Neuronal stem cell (in vitro differentiated cells): ENCODE measurements at regions not wholly inside any gene's neighbourhood (a gene's known extent, or its start where the extent isn't known, plus 50 kb on each side); places are given as distances from the start of the nearest gene placed in this dataset.

Source experiments
- DNase-seq: peaks from one replicate; pipeline ENCODE4 v3.0.0-alpha.2; 2013; ENCODE audit warnings: low spot score
- H2AFZ ChIP-seq: one replicate; pipeline ENCODE4 v1.6.1; 2013; ENCODE audit warnings: mild to moderate bottlenecking, low read length, inconsistent platforms
- H2AK5ac ChIP-seq: 2 replicates; pipeline ENCODE4 v1.6.1; 2013; ENCODE audit warnings: low read depth, mild to moderate bottlenecking, inconsistent platforms, low read length, moderate library complexity, mixed read lengths
- H2BK120ac ChIP-seq: 2 replicates; pipeline ENCODE4 v1.6.1; 2013; ENCODE audit warnings: low read depth, mild to moderate bottlenecking, inconsistent platforms, low read length, moderate library complexity, mixed read lengths
- H2BK12ac ChIP-seq: one replicate; pipeline ENCODE4 v1.6.1; 2013; ENCODE audit warnings: low read length, inconsistent platforms
- H2BK15ac ChIP-seq: 2 replicates; pipeline ENCODE4 v1.6.1; 2013; ENCODE audit warnings: mild to moderate bottlenecking, low read length, inconsistent platforms, mixed read lengths
- H2BK5ac ChIP-seq: one replicate; pipeline ENCODE4 v1.6.1; 2013; ENCODE audit warnings: inconsistent platforms, mild to moderate bottlenecking, low read length, moderate library complexity
- H3K14ac ChIP-seq: one replicate; pipeline ENCODE4 v1.6.1; 2013; ENCODE audit warnings: low read length, inconsistent platforms
- H3K18ac ChIP-seq: 2 replicates; pipeline ENCODE4 v1.6.1; 2013; ENCODE audit warnings: low read length, inconsistent platforms
- H3K23ac ChIP-seq: 2 replicates; pipeline ENCODE4 v1.6.1; 2013; ENCODE audit warnings: low read depth, mild to moderate bottlenecking, mixed read lengths, low read length, inconsistent platforms; ENCODE audit not compliant: poor library complexity
- H3K27ac ChIP-seq: replicated peaks from 3 replicates; pipeline ENCODE4 v1.5.1; 2013; ENCODE audit warnings: low read length, inconsistent platforms
- H3K27me3 ChIP-seq, 3 experiments: 2 replicates each; pipeline ENCODE4 v1.6.1; 2013; ENCODE audit warnings: low read length in 3 of 3, mild to moderate bottlenecking in 2 of 3, inconsistent platforms in 1 of 3, low read depth in 1 of 3, mixed read lengths in 1 of 3, moderate library complexity in 1 of 3; ENCODE audit not compliant: control insufficient read depth in 3 of 3, insufficient read depth in 3 of 3
- H3K36me3 ChIP-seq, 2 donors: replicated peaks in 1 of 2; 2 replicates each; pipeline ENCODE4 v1.6.1; 2013; ENCODE audit warnings: low read length in 2 of 2; ENCODE audit not compliant: control insufficient read depth in 2 of 2, insufficient read depth in 2 of 2
- H3K4ac ChIP-seq: 2 replicates; pipeline ENCODE4 v1.6.1; 2013; ENCODE audit warnings: inconsistent platforms, mild to moderate bottlenecking, low read length, moderate library complexity
- H3K4me1 ChIP-seq, 2 donors: 1 replicate in 1 of 2; 2 replicates in 1 of 2; pipeline ENCODE4 v1.6.1; 2013; ENCODE audit warnings: low read length in 2 of 2, low read depth in 1 of 2; ENCODE audit not compliant: control insufficient read depth in 2 of 2, insufficient read depth in 1 of 2
- H3K4me2 ChIP-seq: one replicate; pipeline ENCODE4 v1.6.1; 2013; ENCODE audit warnings: mild to moderate bottlenecking, low read length, inconsistent platforms; ENCODE audit not compliant: insufficient read depth, poor library complexity, severe bottlenecking
- H3K4me3 ChIP-seq, 2 donors: 2 replicates each; pipeline ENCODE4 v1.5.1; 2013; ENCODE audit warnings: low read length in 2 of 2, mild to moderate bottlenecking in 2 of 2, inconsistent platforms in 1 of 2, moderate library complexity in 1 of 2
- H3K79me1 ChIP-seq: one replicate; pipeline ENCODE4 v1.6.1; 2013; ENCODE audit warnings: low read depth, mild to moderate bottlenecking, inconsistent platforms, low read length, moderate library complexity
- H3K9ac ChIP-seq: one replicate; pipeline ENCODE4 v1.6.1; 2013; ENCODE audit warnings: mild to moderate bottlenecking, low read depth, low read length, inconsistent platforms; ENCODE audit not compliant: poor library complexity
- H3K9me3 ChIP-seq, 2 donors: replicated peaks in 1 of 2; 2 replicates each; pipeline versions ENCODE3 to v1.6.1; 2013; ENCODE audit warnings: low read length in 2 of 2, mild to moderate bottlenecking in 2 of 2, inconsistent platforms in 1 of 2, low read depth in 1 of 2, mixed read lengths in 1 of 2, moderate library complexity in 1 of 2; ENCODE audit not compliant: control insufficient read depth in 2 of 2, insufficient read depth in 1 of 2
- H4K8ac ChIP-seq: one replicate; pipeline ENCODE4 v1.6.1; 2013; ENCODE audit warnings: low read depth, mild to moderate bottlenecking, inconsistent platforms, low read length, moderate library complexity
- H4K91ac ChIP-seq: one replicate; pipeline ENCODE4 v1.6.1; 2013; ENCODE audit warnings: low read length, low read depth, mild to moderate bottlenecking, inconsistent platforms; ENCODE audit not compliant: poor library complexity
- WGBS, 2 donors: extraction: QIAGEN DNeasy Blood & Tissue Kit; methylation state at CpG; one replicate each; pipeline ENCODE4 v1.1.7; 2013; ENCODE audit warnings: missing lambda C conversion rate in 2 of 2, mixed read lengths in 1 of 2; ENCODE audit not compliant: insufficient read length in 2 of 2, insufficient replicate concordance in 1 of 2; ENCODE audit errors: extremely low coverage in 2 of 2; 5-methylcytosine and 5-hydroxymethylcytosine counted together

DNA sequence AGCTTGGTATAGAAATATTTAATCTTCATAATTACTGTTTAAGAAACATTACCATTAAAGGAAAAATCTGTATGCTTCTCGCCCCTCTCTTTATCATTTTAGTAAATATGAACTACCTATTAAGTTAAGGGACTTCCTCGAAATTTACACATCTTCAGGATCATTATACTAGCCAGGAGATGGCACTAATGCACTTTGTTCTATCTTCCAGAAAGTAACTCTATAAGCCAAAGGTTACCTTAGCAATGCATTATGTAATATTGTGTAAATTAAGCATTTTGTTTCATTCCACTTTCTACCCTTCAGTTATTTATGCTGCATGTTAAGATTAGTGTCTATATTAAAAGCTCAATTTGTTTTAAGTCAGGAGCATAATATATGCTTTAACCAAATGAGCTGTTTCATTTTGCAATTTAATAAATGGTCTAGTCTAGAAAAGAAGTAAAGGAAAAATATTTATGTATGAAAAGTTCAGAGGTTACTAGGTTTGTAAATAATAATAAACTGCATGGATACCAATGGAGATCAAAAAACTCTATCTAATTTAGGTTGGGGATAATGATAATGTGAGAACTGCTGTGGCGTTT is 128.5 kb downstream of the ANKRD7 start:
- Histone ChIP-seq H3K36me3 (no peaks in the 10 kb centered on the region), H2AK5ac (no peak overlapping the region), H3K14ac (no peak overlapping the region), H2BK5ac (no peak overlapping the region), H2BK12ac (no peak overlapping the region), H3K9ac (no peak overlapping the region), H3K23ac (no peak overlapping the region), H3K27ac (no peak overlapping the region), H3K4me3 (no peak overlapping the region), H3K4ac (no peak overlapping the region), H4K8ac (no peak overlapping the region), H4K91ac (no peak overlapping the region), H2BK120ac (no peak overlapping the region), H3K4me2 (no peak overlapping the region), H3K4me1 (no peaks in the 10 kb centered on the region), H3K18ac (no peak overlapping the region), H3K79me1 (no peaks in the 10 kb centered on the region), H3K9me3 (no peaks in the 10 kb centered on the region), H2BK15ac (no peak overlapping the region), H3K27me3 (no peaks in the 10 kb centered on the region), H2AFZ (no peak overlapping the region)
- peak; percentile 8 for DNase-seq
- no CpG with 5 or more reads among the region's 3 CpGs for WGBS, 2 donors

DNA sequence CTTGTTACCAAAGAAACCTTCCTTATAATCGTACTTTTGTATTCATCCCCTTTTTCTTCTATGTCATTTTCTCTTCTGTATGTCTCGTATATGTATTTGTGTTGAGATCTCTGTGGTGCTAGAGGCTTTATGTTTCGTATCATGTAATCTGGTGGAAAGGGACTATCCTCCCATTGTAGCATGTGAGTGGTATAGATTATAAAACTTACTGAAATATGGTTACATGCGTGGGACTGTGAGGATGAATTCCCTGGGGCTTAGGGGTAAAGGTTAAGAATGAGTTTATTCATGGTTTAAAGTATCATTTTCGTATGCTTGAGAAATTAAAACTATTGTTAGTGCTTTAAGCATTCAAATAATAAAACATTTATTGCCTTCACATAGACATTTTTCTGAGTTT is 141.9 kb downstream of the ANKRD7 start:
- DNase-seq, result no peak
- Histone ChIP-seq H3K9ac (no peak overlapping the region), H2AK5ac (no peak overlapping the region), H3K27ac (no peak overlapping the region), H3K4me2 (no peak overlapping the region), H3K27me3 (no peaks in the 10 kb centered on the region), H4K91ac (no peak overlapping the region), H3K18ac (no peak overlapping the region), H2BK5ac (no peak overlapping the region), H3K4ac (no peak overlapping the region), H2BK120ac (no peak overlapping the region), H3K9me3 (no peaks in the 10 kb centered on the region), H2BK12ac (no peak overlapping the region), H3K14ac (no peak overlapping the region), H3K4me1 (no peaks in the 10 kb centered on the region), H3K36me3 (no peaks in the 10 kb centered on the region), H3K4me3 (no peak overlapping the region), H3K79me1 (no peaks in the 10 kb centered on the region), H2BK15ac (no peak overlapping the region), H4K8ac (no peak overlapping the region), H3K23ac (no peak overlapping the region), H2AFZ (no peak overlapping the region)
- WGBS, 2 donors, result no CpG with 5 or more reads among the region's 5 CpGs

DNA sequence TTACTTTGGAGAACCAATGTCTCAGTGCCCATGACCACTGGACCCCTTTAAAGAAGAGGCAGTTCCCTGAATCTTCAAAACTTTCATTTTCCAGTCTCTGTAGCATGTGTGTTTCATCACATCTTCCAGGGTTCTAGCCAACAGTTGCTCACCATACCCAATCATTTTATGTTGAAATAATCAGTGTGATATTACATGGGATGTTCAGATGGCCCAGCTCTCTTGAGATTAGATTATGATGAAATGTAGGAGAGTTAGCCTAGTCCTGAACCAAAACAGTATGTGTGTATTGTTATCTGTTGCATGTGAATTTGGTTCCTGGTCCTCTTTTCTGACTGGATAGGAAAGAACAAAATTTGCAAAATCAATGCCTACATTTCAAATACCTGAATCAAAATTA is 144.5 kb downstream of the ANKRD7 start:
- Histone ChIP-seq H3K9ac (no peak overlapping the region), H3K23ac (no peak overlapping the region), H3K9me3 (no peaks in the 10 kb centered on the region), H3K27ac (no peak overlapping the region), H3K36me3 (no peaks in the 10 kb centered on the region), H2AK5ac (no peak overlapping the region), H4K8ac (no peak overlapping the region), H3K27me3 (no peaks in the 10 kb centered on the region), H2BK120ac (no peak overlapping the region), H2BK15ac (no peak overlapping the region), H3K79me1 (no peaks in the 10 kb centered on the region), H3K4me2 (no peak overlapping the region), H4K91ac (no peak overlapping the region), H3K4me3 (no peak overlapping the region), H3K4ac (no peak overlapping the region), H2BK12ac (no peak overlapping the region), H2BK5ac (no peak overlapping the region), H2AFZ (no peak overlapping the region), H3K14ac (no peak overlapping the region), H3K18ac (no peak overlapping the region), H3K4me1 (no peaks in the 10 kb centered on the region)
- DNase-seq, result no peak

DNA sequence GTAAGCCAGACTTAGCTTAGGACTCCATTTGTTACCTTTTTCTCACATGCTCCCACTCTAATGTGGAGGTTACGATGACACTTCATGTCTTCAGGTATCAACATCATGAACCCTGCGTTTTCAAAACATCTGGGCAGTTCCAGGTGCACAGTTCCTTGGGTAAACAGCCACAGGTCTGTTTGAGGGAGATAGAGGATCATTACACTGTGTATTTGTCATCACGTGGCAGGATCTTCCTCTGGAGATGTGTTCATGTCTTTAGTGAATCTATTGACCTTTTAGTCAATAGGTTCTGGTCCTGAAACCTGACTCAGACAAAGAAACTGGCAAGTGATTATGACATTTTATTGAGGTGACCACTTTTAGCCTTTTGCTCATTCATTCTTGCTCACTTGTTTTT is 145.5 kb downstream of the ANKRD7 start:
- H2AK5ac ChIP-seq, result no peak overlapping the region
- H3K36me3 ChIP-seq, result no peaks in the 10 kb centered on the region
- H3K27me3 ChIP-seq, result no peaks in the 10 kb centered on the region
- H2BK15ac ChIP-seq, result no peak overlapping the region
- no peak overlapping the region for H3K4me3 ChIP-seq
- H3K9ac ChIP-seq, result no peak overlapping the region
- H3K79me1 ChIP-seq, result no peaks in the 10 kb centered on the region
- H3K27ac ChIP-seq, result no peak overlapping the region
- H4K8ac ChIP-seq, result no peak overlapping the region
- H3K14ac ChIP-seq, result no peak overlapping the region
- H3K9me3 ChIP-seq, result no peaks in the 10 kb centered on the region
- no peak overlapping the region for H3K18ac ChIP-seq
- no peak overlapping the region for H3K4ac ChIP-seq
- WGBS, 2 donors, result no CpG with 5 or more reads among the region's 3 CpGs
- no peak overlapping the region for H2BK5ac ChIP-seq
- H3K23ac ChIP-seq, result no peak overlapping the region
- H3K4me1 ChIP-seq, result no peaks in the 10 kb centered on the region
- no peak overlapping the region for H2BK12ac ChIP-seq
- no peak overlapping the region for H3K4me2 ChIP-seq
- H2BK120ac ChIP-seq, result no peak overlapping the region
- H4K91ac ChIP-seq, result no peak overlapping the region
- DNase-seq, result no peak
- no peak overlapping the region for H2AFZ ChIP-seq
